Fibroblast of villous mesenchyme (primary cell): ENCODE measurements at regions not wholly inside any gene's neighbourhood (a gene's known extent, or its start where the extent isn't known, plus 50 kb on each side); places are given as distances from the start of the nearest gene placed in this dataset.

ENCODE experiments used
- DNase-seq: peaks from one replicate; pipeline ENCODE4 v3.0.0-alpha.2; 2010; ENCODE audit warnings: low read depth
- H3K4me3 ChIP-seq: 2 replicates; pipeline ENCODE4 v1.5.1; 2011; ENCODE audit warnings: low read depth, mild to moderate bottlenecking, low read length
- TF ChIP-seq, protein P1 (sequence below): IDR thresholded peaks from 2 replicates; pipeline ENCODE4 v1.5.1; 2012; ENCODE audit warnings: low read depth, mild to moderate bottlenecking, low read length; ENCODE audit not compliant: insufficient read depth

DNA sequence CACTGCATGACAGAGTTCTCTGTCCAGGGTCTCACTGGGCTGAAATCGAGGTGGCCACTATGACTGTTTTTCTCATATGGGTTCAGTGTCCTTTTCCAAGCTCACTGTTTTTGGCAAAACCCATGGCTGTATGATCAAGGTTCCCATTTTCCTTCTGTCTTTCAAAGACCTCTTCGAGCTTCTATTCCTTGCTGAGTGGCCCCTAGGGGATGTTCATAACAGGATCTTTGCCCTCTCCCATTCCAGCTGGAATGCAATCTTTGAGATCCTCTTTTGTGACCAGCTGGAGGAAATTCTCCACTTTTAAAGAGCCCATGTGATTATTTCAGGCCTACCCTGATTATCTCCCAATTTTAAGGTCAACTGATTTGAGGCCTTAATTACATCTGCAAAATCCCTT, 572.5 kb upstream of the SLC10A2 start:
- TF ChIP-seq, protein P1, sequence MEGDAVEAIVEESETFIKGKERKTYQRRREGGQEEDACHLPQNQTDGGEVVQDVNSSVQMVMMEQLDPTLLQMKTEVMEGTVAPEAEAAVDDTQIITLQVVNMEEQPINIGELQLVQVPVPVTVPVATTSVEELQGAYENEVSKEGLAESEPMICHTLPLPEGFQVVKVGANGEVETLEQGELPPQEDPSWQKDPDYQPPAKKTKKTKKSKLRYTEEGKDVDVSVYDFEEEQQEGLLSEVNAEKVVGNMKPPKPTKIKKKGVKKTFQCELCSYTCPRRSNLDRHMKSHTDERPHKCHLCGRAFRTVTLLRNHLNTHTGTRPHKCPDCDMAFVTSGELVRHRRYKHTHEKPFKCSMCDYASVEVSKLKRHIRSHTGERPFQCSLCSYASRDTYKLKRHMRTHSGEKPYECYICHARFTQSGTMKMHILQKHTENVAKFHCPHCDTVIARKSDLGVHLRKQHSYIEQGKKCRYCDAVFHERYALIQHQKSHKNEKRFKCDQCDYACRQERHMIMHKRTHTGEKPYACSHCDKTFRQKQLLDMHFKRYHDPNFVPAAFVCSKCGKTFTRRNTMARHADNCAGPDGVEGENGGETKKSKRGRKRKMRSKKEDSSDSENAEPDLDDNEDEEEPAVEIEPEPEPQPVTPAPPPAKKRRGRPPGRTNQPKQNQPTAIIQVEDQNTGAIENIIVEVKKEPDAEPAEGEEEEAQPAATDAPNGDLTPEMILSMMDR = no peak
- no peak for DNase-seq

DNA sequence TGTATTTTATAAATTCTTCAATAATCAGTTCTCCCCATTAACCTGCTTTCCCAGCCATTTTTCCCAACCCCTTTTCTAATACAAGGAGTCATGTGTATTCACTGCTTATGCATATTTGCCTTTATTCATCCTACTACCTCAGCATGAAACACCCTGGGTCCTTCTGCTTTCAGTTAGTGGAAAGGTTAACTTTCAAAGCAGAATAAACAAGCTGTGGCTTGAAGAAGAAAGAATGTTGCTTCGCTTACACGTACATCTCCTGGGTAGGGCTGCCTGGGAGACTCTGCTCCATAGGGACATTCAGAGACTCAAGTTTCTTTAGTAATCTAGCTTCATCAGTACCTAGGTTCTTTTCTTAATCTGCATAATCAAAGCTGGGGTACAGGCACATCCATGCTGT, 567.8 kb upstream of the SLC10A2 start:
- no peak overlapping the region for H3K4me3 ChIP-seq
- DNase-seq = no peak
- TF ChIP-seq, protein P1 = no peak

More for the DNA sequence above, 572.5 kb upstream of the SLC10A2 start:
- H3K4me3 ChIP-seq = no peak overlapping the region

DNA sequence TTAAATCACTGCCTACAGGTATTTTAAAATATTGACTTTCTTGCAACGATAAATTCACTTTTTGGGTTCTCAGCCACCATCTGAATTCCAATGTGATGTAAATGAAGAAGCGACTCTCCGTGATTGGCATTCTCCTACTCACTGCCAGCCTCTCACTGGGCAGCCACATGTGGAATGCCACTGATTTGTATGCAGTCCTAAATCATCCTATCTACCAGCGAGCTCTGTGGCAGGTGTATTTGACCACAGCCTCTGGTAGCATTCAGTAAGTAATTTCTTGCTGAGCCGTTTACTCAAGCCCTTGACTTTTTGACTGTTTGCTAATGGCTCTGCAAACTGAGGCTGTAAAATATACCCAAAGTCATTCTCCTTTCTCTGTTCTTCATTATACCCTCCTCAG, 559.0 kb upstream of the SLC10A2 start:
- TF ChIP-seq, protein P1 = no peak
- H3K4me3 ChIP-seq = no peak overlapping the region
- no peak for DNase-seq

DNA sequence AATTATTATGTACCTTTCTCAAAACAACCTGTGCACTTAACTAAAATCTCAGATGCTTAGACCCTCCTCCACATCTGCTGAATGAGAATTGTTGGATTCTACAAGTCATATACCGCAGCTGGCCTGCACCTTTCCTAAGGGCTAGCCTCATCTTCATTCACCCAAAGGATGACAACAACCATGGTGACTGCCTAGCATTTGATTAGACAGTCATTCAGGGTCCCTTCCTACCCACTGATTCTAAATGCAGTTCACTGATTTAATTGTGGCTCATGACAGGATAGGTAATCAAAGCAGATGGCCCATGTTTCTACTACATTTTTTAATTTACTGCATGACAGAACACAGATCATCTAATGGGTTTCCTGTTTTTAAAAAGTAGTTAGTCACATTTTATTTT, 551.9 kb upstream of the SLC10A2 start:
- no peak overlapping the region for H3K4me3 ChIP-seq
- no peak for DNase-seq
- TF ChIP-seq, protein P1 = no peak

DNA sequence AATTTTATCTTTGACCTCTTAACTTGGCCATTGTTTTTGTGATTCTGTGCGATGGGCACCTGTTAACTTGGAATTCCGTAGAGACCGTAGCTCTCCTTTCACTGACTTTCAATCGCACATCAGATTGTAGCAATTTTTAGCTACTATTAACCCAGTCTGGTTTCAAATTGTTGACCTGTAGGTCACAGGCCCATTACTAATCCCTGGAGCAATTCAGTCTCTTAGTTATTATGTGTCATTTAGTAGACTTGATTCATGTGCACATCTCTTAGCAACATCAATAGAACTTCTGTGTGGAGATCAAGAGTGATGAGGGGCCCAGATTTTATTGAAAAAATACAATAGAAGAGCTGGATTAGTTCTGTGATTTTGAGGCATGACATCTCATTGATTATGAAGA, 549.6 kb upstream of the SLC10A2 start:
- H3K4me3 ChIP-seq = no peak overlapping the region
- TF ChIP-seq, protein P1 = no peak
- no peak for DNase-seq

DNA sequence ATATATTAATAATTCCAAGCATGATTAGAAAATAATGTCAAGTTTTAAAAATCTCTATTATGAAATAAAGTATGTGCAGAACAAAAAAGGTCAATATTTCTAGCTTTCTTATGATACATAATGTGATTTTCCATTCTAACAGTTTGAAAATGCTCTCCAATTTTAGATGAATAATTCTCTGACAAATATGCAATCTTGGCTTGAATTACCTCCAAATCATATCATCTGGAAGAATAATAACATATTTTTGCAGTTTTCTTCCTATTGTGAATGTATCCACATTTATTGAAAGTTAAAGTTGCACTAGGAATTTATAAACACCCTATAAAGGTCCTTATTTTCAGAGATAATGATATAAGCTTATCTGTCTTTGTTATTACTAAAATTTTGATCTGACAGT, 548.5 kb upstream of the SLC10A2 start:
- DNase-seq = no peak
- H3K4me3 ChIP-seq = no peak overlapping the region
- TF ChIP-seq, protein P1 = no peak

DNA sequence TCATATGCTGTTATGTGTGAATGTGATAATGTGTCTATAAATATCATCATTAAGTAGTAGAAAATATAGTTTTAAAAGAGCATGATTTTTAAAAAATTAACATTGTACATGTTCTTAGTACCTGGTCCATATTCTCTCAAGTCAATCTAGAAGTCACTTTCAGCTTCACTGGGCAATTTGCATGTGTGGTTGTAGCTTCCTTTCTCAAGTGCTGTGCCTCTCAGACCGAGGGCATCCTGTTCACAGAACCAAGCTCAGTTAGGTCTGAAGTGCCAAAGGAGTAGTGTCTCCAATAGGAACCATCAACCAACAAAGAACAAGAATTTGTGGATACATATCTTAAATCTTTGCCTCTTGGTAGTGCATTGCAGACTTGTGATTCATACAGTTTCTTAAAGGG, 541.8 kb upstream of the SLC10A2 start:
- TF ChIP-seq, protein P1 = no peak
- DNase-seq = no peak
- no peak overlapping the region for H3K4me3 ChIP-seq
